HFF-Myc (cell line): ENCODE measurements at regions not wholly inside any gene's neighbourhood (a gene's known extent, or its start where the extent isn't known, plus 50 kb on each side); places are given as distances from the start of the nearest gene placed in this dataset.

Source experiments
- DNase-seq: peaks from one replicate; pipeline ENCODE4 v3.0.0-alpha.2; 2011; ENCODE audit warnings: low read depth; ENCODE audit errors: extremely low read depth
- H3K4me3 ChIP-seq: replicated peaks from 2 replicates; pipeline ENCODE4 v1.5.1; 2011; ENCODE audit warnings: low read depth, mild to moderate bottlenecking, control low read depth, low read length
- TF ChIP-seq, protein P1 (sequence below): IDR thresholded peaks from 2 replicates; pipeline ENCODE4 v1.5.1; 2012; ENCODE audit warnings: mild to moderate bottlenecking, low read depth, low read length, control low read depth; ENCODE audit errors: missing control alignments

DNA sequence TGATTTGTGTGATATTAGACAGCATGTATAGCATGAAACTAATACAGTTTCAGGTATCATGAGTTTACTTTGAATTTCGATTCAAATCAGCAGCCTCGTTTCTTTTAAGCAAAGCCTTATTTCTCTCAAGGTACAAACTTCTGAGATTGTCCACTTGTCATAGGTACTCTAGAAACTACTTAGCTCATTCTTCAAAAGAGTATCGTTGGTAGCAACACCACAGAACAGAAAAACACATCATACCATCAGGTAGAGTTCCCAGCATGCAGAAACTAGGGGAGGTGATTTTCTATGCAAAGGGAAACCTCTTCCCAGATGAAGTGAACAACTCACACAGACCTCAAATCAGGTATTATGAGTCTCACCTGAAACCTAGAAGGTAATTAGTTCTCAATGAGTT lies 237.0 kb upstream of the SOX9 start:
- TF ChIP-seq, protein P1, sequence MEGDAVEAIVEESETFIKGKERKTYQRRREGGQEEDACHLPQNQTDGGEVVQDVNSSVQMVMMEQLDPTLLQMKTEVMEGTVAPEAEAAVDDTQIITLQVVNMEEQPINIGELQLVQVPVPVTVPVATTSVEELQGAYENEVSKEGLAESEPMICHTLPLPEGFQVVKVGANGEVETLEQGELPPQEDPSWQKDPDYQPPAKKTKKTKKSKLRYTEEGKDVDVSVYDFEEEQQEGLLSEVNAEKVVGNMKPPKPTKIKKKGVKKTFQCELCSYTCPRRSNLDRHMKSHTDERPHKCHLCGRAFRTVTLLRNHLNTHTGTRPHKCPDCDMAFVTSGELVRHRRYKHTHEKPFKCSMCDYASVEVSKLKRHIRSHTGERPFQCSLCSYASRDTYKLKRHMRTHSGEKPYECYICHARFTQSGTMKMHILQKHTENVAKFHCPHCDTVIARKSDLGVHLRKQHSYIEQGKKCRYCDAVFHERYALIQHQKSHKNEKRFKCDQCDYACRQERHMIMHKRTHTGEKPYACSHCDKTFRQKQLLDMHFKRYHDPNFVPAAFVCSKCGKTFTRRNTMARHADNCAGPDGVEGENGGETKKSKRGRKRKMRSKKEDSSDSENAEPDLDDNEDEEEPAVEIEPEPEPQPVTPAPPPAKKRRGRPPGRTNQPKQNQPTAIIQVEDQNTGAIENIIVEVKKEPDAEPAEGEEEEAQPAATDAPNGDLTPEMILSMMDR: no peak

DNA sequence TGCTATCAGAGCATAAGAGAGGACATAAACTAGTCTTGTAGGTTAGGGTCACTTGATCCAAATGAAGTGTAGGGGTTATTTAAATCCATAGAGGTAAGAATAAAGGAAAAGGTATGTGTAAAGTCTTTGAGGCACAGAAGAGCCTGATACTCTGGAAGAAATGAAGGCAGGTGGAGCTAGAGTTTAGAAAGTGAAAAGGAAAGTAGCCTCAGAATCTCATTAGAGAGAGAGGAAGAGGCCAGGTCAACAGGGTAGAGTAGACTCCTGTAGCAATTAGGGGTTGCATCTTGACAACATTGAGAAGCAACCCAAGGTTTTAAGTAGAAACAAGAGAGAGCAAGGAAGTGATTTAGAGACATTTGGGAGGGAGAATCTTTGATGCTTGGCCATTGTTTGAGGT lies 235.2 kb upstream of the SOX9 start:
- DNase-seq: no peak
- TF ChIP-seq, protein P1: no peak
- no peak overlapping the region for H3K4me3 ChIP-seq

More for the DNA sequence above, 237.0 kb upstream of the SOX9 start:
- no peak for DNase-seq
- no peak overlapping the region for H3K4me3 ChIP-seq

DNA sequence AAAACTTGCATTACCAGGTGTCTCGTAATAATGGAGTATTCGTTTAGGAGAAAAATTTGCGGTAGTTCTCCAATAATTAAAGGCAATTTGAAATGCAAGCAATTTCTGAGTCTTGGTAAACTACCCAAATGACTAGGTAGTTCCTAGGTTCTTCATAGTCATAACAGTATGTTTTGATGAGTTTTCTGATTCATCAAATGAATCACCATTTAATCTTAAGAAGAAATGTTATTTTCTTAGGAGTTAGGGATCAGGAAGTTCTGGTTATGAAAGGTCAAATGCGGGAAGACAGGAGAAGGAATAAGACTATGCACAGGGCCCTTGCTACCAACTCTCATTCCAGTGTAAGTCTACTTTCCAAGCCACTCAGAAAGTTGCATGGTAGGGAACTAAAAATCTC lies 221.5 kb upstream of the SOX9 start:
- TF ChIP-seq, protein P1: no peak
- no peak overlapping the region for H3K4me3 ChIP-seq
- DNase-seq: no peak

DNA sequence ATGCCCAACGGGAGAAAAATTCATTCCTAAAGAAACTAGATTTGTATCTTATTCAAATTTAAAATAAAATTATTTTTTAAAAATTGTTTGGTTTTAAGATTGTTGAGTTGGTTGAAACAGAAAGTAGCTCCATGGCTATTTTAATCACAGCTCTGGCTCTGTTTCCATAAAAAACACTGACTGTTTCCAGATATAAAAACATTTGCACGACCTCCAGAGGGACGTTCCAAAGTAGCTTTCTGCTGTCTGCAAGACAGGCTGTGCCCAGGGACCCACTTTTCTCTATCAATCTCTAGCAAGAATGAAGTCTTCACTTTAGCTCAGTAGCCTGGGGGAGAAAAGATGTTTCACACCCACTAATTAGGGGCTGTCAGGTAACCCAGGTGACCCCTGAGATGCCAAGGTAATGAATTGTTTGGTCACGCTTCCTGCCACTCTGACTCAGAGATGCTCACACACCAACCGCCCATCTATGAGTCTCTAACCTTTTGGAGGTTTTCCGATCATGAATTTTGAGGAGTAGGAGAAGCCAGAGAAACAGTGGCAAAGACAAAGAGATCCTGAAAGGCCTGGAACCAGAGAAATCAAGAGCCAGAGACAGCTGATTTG lies 220.1 kb upstream of the SOX9 start:
- no peak for DNase-seq
- no peak overlapping the region for H3K4me3 ChIP-seq
- TF ChIP-seq, protein P1: no peak

DNA sequence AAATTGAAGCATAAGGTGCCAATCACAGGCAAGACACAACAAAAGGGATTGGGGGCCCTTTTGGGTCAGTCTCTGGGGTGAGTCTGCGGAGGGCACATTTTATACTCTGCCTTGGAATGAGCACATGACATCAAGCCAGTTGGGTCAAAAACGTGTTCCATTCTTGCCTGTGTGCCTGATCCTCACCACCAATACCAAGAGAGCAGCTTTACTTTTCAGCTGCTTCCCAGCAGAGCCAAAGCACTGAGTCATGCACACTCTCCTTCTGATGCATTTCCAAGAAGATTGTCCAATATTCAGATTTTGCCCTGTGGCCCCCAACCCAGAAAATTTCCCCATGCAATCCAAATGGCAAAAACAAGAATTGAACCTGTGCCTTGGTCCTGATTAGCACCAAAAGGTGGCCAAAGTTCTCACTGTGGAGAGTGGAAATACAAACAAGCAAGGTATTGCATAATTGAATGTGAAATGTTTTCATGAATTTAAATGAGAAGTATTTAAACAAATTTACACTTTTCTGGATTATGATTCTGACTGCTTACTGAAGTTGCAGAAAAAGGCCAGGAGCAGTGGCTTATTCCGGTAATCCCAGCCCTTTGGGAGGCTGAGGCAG lies 217.8 kb upstream of the SOX9 start:
- DNase-seq: no peak

DNA sequence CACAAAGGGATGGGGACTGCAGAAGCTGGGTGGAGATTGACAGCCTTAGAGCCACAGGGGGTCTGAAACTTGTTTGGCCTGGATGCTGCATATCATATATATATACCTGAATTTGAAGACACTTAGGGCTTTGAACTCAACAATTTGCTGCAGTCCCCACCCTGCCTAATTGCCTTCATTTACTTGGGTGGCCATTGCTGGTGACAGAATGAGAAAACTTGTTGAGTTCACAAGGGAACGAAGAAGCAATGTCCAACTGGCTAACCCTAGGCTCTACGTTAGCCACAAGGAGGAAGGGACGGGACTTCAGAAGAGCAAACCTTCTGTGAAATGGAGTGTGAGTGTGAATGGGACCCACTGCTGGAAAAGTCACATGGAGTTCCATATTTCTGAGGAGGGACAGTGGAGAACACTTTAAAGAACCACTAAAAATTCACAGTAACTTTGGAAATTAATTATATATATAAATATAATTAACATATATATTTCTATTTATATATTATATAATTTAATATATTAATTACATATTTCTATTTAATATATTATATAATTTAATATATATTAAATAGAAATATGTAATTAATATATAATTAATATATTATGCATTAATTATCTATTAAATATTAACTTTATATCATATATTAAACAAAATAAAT lies 215.3 kb upstream of the SOX9 start:
- no peak overlapping the region for H3K4me3 ChIP-seq
- TF ChIP-seq, protein P1: no peak
- DNase-seq: no peak

More for the DNA sequence above, 217.8 kb upstream of the SOX9 start:
- H3K4me3 ChIP-seq: no peak overlapping the region
- TF ChIP-seq, protein P1: no peak
